Right kidney (tissue), 1 donor: ENCODE measurements at regions not wholly inside any gene's neighbourhood (a gene's known extent, or its start where the extent isn't known, plus 50 kb on each side); places are given as distances from the start of the nearest gene placed in this dataset.
A peak's percentile ranks its signal among the peaks of the same experiment; 100 is the strongest.

Experiments used
- DNase-seq: peaks from one replicate; pipeline ENCODE4 v3.0.0-alpha.2; 2016

- no peak for DNase-seq
Observed at GRCh38 chr1:238501290-238501689, 610.6 kb upstream of the ZP4 start.

- no peak for DNase-seq
Observed at GRCh38 chr1:238499021-238499420, 608.3 kb upstream of the ZP4 start.

GRCh38 chr1:238492271-238492670 lies 601.5 kb upstream of the ZP4 start:
- no peak for DNase-seq

- DNase-seq, result no peak
Observed at GRCh38 chr1:238491265-238491664, 600.5 kb upstream of the ZP4 start.

GRCh38 chr1:238489006-238489405 lies 598.3 kb upstream of the ZP4 start:
- no peak for DNase-seq

DNA sequence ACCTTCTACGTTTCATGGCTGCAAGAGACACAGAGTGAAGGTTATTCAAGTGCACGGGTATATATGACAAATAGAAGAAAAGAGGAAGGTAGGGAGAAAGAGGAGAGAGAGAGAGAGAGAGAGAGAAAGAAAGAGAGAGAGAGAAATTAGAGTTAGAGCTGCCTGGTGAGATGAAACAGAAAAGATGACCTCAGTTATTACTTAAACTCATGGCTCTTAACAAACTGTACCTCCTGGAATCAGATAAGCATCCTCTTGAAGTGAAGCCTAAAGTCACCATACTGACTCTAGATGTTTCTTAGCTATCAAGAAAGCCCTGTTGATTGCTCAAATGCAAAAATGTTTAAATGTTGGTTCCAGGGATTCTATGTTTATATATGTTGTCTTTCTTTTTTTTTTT lies 597.7 kb upstream of the ZP4 start:
- DNase-seq, result no peak

GRCh38 chr1:238487931-238488330 lies 597.2 kb upstream of the ZP4 start:
- DNase-seq, result no peak

DNA sequence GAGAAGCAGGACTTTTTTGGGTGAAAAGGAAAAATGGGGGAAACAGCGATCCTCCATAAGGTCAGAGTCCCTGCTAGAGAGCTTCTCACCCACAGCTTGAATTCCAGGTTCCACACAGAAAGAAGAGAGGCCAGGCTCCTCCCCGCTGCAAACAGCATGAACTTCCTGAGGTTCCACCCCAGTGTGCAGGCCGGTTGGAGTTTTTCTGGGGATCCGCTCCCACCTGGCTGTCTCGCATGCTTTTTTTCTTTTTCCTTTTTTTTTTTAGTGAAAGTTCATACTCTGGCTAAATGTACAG lies 595.1 kb upstream of the ZP4 start:
- DNase-seq, result no peak

DNA sequence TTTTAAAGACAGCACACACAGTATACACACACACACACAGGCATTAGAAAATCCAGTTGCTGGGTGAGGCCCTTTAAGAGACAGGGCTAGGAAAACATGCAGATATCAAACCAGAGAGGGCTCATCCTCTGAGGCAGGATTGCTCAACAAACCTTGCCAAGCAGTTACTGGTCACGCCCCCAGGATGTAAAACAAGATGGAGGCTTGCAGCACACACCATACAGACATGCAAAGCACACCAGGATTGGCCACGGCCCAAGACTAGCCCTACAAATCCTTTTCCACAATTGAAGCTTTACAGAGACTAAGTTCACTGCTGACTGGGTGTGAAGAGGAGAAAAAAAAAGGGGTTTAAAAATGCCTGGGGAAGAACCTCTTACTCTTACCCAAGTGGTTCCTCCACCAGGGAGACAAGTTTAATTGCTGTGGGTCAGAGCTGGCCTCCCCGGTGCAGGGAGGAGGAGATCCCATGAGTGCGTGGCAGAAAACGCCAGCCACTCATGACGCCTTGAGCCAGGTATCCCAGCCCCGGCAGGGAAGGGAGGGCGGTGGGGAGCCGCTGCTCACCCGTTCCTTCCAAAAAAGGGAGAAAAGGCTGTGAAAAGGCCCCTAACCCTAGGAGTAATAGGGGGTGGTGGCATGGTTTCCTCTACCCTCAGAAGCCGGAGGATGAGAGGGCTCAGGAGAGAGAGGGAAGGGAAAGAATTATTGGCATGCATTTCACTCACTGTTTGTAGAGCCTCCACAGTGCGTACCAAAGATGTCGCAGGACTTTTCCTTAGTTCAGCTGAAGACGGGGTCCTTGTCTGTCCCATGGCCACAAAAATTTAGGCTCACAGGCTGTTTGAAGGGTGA lies 594.6 kb upstream of the ZP4 start:
- peak; percentile 21 for DNase-seq

DNA sequence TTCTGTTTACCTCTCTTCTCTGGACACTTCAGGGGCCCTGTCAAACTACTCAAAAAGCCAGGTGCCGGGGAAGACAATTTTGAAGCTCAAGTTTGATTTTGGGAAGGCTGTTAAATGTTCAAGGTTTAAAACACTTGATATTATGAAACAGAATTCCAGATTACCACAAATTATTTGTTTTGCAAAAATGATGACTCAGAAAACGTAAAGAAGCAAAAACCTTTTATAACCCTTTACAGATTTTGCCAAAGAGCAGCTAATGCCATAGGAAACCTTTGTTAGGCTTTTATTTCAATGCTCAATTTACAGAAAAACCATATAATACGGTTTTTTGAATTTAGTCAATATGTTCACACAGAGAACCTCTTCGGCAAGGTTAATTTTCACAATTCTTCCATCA lies 593.4 kb upstream of the ZP4 start:
- no peak for DNase-seq

GRCh38 chr1:238476841-238477240 lies 586.1 kb upstream of the ZP4 start:
- DNase-seq, result no peak

DNA sequence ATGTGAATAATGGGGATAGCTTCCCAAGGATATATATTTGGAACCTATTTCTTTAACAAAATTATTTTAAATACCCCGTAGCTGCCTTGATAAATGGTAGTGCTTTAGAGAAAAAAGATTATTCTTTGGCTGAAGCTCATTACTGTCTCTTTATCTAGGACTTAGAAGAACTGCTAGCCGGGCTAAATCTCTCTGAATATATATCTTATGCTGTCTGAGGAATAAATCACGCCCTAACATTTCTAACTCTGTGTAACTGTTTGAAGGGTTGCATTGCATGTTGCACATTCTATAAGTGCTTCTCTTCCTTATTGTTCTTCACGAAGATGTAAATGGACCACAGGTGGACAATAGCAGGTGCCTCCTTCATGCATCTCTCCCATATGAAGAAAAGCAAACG lies 585.0 kb upstream of the ZP4 start:
- no peak for DNase-seq

DNA sequence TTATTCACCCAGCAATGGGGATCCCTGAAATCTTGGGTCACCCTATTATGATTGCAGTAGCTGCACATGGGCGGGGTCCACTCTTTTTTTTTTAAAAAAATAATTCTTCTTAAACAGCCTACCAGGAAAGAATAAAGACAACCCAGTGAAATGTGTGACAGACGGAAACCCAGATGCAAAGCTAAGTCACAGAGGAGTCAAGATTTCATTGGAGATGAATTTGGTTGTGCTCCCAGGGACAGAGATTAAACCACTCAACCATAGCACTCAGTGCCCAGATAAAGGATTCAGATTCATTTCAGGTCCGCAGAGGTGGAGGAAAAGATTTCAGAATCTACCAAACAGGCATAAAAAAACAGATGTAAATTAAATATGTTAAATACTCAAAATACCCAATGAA lies 583.5 kb upstream of the ZP4 start:
- no peak for DNase-seq

GRCh38 chr1:238469146-238469631 lies 578.5 kb upstream of the ZP4 start:
- DNase-seq, result no peak

DNA sequence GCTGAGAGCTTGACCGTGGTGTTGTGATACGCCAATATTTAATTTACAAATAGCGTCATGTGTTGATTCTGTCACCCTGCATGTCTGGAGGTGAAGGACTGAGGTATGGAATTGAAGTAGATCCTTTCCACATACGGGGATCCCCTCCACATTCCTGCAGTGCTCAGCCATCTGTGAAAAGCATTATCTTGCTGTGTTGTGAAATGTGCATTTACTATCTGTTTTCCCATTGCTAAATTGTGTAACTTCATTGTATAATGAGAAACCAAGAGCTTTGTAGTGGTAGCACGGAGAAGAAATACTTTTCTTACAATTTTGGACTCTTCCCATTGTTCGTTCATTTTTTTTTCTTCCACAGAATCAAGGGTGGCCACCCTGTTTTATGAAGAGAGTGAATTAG lies 577.3 kb upstream of the ZP4 start:
- no peak for DNase-seq

DNA sequence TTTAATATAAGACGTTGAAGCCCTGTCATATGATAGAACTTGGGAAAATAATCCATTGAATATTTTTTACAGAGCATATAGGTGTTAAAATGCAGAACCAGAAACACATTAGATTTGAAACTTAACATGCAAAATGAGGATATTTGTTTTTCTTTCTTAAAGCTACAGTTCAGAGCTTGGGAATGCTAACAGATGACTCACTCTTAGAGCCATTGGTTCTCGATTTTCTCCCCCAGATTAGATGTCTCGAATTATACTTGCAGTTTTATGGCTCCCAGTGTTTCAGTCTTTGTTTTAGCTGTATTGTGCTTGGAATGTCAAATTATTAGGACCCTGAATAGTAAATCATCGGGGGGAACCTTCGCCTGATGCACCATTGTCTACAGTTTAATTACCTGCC lies 575.7 kb upstream of the ZP4 start:
- no peak for DNase-seq

- no peak for DNase-seq
Observed at GRCh38 chr1:238465449-238465848, 574.7 kb upstream of the ZP4 start.

DNA sequence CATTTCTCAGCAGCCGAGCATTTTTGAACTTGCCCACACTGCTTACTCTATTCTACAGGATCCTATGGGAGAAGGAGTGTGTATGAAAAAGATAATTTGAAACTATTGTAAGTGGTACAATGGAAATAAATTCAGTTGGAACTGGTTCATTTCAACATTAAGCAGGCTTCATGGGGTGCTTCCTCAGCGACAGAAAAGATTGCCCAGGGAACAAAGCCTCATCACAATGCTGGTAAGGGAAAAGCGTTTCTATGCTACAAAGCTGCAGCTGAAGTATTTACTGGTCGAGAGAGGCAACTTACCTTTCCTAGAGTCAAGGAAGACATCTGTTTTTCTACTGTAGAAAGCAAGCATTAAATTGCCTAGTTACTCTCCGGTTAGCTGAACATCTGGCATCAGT lies 568.2 kb upstream of the ZP4 start:
- DNase-seq, result no peak

GRCh38 chr1:238457610-238458009 lies 566.9 kb upstream of the ZP4 start:
- no peak for DNase-seq

- DNase-seq, result no peak
Observed at GRCh38 chr1:238451781-238452310, 561.1 kb upstream of the ZP4 start.

DNA sequence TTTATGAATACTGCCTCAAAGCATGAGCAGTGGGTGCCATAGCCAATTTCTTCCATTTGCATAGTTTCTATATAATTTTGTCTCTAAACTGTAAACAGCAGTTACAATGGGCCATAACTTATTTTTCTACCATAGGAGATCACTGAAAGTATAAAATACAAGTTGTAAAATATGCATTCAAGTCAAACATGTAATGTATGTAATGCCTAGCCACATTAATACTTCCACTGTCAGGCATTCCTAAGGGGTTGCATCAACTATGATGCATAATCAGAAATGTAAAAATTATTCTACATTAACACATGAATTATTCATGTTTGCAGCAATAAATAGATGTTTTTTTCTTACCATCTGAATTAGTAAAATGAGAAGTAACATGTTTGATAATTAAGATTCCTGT lies 560.3 kb upstream of the ZP4 start:
- DNase-seq, result no peak

DNA sequence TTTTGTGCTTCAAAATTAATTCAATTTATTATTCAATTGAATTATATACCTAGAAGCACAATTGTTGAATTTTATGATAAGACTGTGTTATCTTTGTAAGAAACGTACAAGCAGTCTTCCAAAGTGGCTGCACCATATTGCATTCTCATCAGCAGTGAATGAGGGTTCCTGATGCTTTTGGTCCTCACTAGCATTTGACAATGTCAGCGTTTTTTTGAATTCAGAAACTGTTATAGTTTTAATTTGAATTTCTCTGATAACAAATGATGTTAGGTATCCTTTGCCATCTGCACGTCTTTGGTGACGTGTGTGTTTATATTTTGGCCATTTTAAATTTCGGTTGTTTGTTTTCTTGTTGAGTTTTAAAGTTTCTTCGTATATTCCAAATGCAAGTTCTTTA lies 553.0 kb upstream of the ZP4 start:
- DNase-seq, result no peak

DNA sequence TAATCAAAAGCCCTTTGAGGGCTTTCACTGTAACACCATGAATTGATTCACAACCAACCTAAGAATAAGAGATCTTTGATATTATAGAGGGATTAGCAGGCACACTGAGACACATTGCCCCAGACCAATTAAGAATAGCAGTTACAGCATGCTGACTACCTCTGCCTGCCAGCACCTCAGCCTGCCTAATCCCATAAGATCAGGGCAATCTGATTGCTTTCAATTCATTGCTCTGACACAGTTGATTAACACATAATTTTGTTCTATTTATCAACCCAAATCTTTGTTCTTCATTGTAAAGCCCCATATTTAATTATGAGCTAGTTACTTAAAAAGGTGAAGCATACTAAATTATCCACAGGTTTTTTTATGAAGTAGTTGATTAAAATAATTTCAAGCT lies 548.8 kb upstream of the ZP4 start:
- DNase-seq, result no peak
